ENCODE measurements at regions not wholly inside any gene's neighbourhood (a gene's known extent, or its start where the extent isn't known, plus 50 kb on each side); places are given as distances from the start of the nearest gene placed in this dataset.

GRCh38 chrX:23100826-23101225, 101.1 kb downstream of the DDX53 start (continued):
- TF ChIP-seq ZNF660 (tag by site-specific recombination; IDR thresholded peaks at IDR 0.05) (no peak), ZNF223 (tag by site-specific recombination; IDR thresholded peaks at IDR 0.05) (no peak), ZNF776 (tag by site-specific recombination; IDR thresholded peaks at IDR 0.05; ENCODE audit: borderline replicate concordance) (no peak), ZNF692 (tag by site-specific recombination; IDR thresholded peaks at IDR 0.05) (no peak), KLF16 (tag by site-specific recombination; IDR thresholded peaks at IDR 0.05) (no peak)

GRCh38 chrX:23103546-23103945, 103.8 kb downstream of the DDX53 start:
- TF ChIP-seq ZNF354C (tag by site-specific recombination; IDR thresholded peaks at IDR 0.05; ENCODE audit: borderline replicate concordance, low read depth) (no peak), ZNF23 (tag by site-specific recombination; IDR thresholded peaks at IDR 0.05; ENCODE audit: borderline replicate concordance) (no peak), BCL11B (tag by site-specific recombination; IDR thresholded peaks at IDR 0.05; ENCODE audit: low read depth) (no peak), ZNF175 (tag by site-specific recombination; IDR thresholded peaks at IDR 0.05) (no peak), ZNF677 (tag by site-specific recombination; IDR thresholded peaks at IDR 0.05) (no peak), AEBP2 (tag by site-specific recombination; IDR thresholded peaks at IDR 0.05; ENCODE audit: borderline replicate concordance) (no peak)
- H3K36me3 ChIP-seq (ENCODE audit: control insufficient read depth in 2 of 2, insufficient read depth in 1 of 2, low read length in 2 of 2) = no peaks in the 10 kb centered on the region

GRCh38 chrX:23114241-23114640, 114.5 kb downstream of the DDX53 start:
- Histone ChIP-seq H3K4me3 (ENCODE audit: low read depth, low read length) (no peak overlapping the region), H3K27ac (ENCODE audit: extremely low read depth, low read depth, low read length) (no peak overlapping the region), H3K9me3 (ENCODE audit: control insufficient read depth, insufficient read depth, low read depth, low read length) (no peaks in the 10 kb centered on the region), H3K4me1 (ENCODE audit: control insufficient read depth, insufficient read depth, low read length) (no peaks in the 10 kb centered on the region), H3K36me3 (ENCODE audit: control insufficient read depth in 2 of 2, insufficient read depth in 1 of 2, low read length in 2 of 2) (no peaks in the 10 kb centered on the region)
- TF ChIP-seq ZNF596 (tag by site-specific recombination; IDR thresholded peaks at IDR 0.05) (no peak), ZNF341 (tag by site-specific recombination; IDR thresholded peaks at IDR 0.05; ENCODE audit: low read depth) (no peak), ZBTB17 (tag by site-specific recombination; IDR thresholded peaks at IDR 0.05) (0 out of 2 replicates have a peak, but pooled peaks have one; percentile 1), ZNF645 (tag by site-specific recombination; IDR thresholded peaks at IDR 0.05) (no peak), ZBTB10 (tag by site-specific recombination; IDR thresholded peaks at IDR 0.05) (no peak)
- POLR2A ChIA-PET = no interaction called here
- CTCF ChIA-PET = interaction anchor here (0.5 to 0.9 kb wide), 2 partner anchors 11 to 88 kb away, joined by 3 read pairs; no protein-coding TSS in a partner anchor

More at GRCh38 chrX:23103546-23103945, 103.8 kb downstream of the DDX53 start:
- Histone ChIP-seq H3K9me3 (ENCODE audit: control insufficient read depth, insufficient read depth, low read depth, low read length) (no peaks in the 10 kb centered on the region), H3K4me1 (ENCODE audit: control insufficient read depth, insufficient read depth, low read length) (no peaks in the 10 kb centered on the region), H3K27ac (ENCODE audit: extremely low read depth, low read depth, low read length) (no peak overlapping the region), H3K4me3 (ENCODE audit: low read depth, low read length) (no peak overlapping the region)
- CTCF ChIA-PET = interaction anchor here (0.6 to 0.8 kb wide), 2 partner anchors 214 to 575 kb away, joined by 3 to 4 read pairs; no protein-coding TSS in a partner anchor
- POLR2A ChIA-PET = no interaction called here

All from HEK293 (cell line).